Right lung (tissue), 2 donors: ENCODE measurements at regions not wholly inside any gene's neighbourhood (a gene's known extent, or its start where the extent isn't known, plus 50 kb on each side); places are given as distances from the start of the nearest gene placed in this dataset.
A peak's percentile ranks its signal among the peaks of the same experiment; 100 is the strongest.

Experiments
- DNase-seq, 2 donors: peaks; one replicate each; pipeline ENCODE4 v3.0.0-alpha.2; 2013

DNA sequence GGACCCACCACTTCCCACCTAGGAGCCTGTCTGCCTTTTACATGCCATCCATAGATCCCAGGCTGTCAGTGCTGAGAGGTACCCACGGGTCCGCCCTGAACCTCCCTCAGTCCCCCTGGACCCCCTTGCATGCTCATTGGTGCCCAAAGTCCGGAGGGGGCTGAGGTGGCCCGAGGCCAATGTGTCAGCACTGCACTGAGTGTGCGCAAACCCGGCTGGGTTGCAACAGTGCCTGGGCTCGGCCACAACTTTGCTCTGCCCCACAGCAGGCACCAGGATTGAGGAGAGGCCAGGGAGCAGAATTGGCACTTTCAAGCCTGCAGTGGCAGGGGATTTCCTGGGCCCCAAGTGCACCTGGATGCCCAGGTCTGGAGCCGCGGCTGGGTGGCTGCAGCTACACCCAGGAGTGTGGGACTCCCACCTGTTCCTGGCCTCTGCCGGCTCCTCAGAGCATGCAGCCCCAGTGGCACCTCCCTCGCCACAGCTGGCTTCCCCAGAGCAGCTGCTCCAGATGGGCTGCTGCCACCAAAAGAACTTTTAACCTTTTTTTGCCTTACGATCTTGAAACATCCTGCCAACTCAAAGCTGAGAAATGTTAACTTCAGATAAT, 837.0 kb downstream of the SLITRK6 start:
- DNase-seq: peak in 1 of 2 donors; percentile 15

DNA sequence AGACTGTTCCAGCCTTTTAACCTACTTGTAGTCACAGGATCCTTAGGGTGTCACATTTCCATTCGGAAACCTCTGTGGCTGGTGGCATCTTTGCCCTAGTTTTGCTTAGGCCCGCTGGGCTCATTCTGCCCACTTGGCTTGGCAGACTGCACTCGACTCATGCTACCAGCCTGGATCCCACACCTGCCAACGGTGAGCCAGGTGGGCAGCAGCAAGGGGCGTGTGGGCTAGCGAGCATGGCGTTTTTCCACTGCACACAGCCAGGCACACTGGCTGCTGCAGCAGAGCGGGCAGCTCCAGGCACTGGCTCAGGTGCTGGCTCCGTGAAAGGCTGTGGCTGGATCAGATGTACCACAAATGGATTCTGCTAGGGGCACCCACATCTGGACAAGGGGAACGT, 838.2 kb downstream of the SLITRK6 start:
- no peak for DNase-seq

DNA sequence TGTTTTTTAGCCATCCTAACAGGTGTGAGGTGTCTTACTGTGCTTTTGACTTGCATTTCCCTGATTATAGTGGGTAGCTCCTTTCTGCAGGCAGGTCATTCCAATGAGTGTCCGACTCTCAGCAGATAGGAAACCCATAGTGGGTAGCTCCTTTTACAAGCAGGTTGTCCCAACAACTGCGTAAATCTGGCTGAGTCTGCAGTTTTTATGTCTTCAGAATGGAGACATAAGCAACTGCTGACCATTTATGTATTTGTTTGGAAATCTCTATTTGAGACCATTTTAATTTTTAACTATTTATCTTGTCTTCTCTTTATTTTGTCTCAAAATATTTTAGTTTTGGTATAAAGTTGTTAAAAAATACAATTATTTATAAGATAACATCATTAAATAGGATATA, 839.4 kb downstream of the SLITRK6 start:
- no peak for DNase-seq

DNA sequence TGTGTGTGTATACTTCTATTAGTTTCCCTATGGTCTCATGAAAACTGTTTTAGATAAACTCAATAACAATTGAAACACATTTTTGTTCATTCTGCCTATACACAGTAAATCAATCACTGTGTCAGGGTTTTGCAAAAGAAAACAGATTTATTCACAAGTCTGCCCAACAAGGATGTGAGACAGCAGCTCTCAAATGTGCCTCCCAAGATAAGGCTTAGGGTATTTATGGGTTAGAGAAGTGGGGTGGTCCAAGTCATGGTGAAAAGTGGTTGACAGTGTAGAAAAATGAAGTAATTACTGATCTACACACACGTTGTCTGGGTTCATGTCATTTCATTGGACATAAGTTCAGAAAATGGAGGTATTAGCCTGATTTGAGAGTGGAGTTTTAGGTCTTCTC, 844.6 kb downstream of the SLITRK6 start:
- DNase-seq: no peak

DNA sequence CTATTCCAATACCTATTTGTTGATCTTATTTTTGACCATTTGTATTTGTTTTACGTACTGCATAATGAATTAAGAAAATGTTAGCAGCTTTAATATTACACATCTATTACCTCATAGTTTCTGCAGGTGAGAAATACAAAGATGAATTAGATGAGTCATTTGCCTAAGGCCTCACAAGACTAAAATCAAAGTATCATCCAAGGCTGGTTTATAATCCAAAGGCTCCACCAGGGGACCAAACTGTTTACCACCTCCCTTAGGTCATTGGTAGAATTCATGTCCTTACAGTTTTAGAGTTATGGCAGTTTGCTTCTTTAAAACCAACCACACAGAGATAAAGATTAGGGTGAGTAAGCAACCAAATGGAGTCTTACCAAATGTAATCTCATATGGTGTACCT, 848.1 kb downstream of the SLITRK6 start:
- DNase-seq: no peak

DNA sequence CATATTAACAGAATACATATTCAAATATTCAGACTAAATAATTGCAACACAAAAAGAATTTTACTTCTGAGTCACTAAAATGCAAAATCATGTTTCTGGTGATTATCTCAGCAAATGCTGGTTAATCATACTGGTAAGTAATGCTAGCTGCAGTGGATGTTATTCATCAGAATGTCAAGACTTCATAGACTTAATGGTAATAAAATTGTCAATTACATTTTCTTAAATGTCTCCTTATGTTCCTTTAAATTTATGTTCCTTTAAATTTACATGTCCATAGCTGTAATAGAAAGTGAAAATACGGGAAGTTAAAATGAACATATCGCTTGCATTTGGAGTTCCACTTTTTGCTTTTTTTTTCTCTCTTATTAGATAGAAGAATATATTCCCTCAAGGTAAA, 853.0 kb downstream of the SLITRK6 start:
- DNase-seq: no peak

DNA sequence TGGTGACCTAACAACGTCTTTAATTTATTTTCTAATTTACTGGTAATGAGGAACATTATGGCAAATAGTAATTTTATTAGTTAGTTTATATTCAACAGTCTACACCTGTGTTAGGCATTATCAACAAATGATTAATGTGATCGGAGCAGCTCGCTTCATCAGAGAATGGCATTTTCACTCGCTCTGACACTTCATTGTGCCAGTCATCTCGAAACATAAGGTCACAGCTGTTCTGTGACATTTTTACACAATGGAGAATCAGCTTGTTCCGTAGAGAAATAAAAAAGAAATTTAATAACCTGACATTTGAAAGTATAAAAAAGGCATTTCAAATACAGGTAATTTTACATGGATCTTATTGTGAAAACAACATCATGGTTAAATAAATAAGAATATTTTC, 858.4 kb downstream of the SLITRK6 start:
- DNase-seq: no peak

DNA sequence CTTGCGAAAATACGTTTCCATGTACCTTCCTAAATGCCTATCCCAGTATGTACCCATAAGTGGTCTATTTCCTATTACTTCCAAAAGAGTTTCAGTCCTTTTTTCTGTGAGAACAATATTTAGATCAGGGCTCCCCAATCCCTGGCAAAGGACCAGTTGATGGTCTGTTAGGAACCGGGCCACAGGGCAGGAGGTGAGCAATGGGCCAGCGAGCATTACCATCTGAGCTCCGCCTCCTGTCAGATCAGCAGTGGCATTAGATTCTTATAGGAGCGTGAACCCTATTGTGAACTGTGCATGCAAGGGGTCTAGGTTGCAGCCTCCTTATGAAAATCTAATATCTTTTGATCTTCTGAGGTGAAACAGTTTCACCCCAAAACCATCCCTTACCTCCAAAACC, 859.1 kb downstream of the SLITRK6 start:
- no peak for DNase-seq

DNA sequence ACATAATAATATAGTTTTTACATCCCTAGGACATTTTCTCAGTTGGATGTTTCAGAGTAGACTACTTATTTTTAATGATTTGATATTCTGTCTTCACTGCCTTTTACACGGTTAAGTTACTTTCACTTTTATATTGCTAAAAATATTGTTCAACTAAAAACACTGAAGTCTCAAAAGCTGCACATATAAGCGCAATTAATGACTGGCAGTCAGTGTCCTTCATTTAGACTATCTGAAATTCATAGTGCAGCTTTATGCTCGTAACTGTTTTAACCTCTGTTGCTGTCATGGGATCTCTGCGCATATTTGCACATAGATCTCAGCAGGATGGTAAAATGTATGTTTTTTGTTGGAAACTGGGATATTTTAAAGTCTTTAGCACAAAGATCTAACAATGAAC, 864.3 kb downstream of the SLITRK6 start:
- no peak for DNase-seq

DNA sequence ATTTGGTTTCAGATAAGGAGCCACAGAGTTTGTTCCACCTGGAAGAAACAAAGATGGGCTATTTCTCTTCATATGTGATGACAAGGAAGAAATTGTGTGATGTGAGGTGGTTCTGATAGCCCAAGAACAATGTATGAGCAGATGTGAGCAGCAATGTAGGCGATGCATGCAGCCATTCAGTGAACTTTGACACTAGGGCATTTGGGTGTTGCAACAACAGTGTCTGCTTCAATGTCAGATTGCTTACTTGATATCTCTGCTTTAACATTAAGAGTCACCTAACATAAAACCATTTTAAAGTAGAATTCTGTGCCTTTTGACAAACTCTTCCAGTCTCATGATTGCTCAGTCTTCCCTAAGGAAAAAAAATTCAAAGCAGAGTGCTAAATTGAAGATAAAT, 865.4 kb downstream of the SLITRK6 start:
- no peak for DNase-seq

DNA sequence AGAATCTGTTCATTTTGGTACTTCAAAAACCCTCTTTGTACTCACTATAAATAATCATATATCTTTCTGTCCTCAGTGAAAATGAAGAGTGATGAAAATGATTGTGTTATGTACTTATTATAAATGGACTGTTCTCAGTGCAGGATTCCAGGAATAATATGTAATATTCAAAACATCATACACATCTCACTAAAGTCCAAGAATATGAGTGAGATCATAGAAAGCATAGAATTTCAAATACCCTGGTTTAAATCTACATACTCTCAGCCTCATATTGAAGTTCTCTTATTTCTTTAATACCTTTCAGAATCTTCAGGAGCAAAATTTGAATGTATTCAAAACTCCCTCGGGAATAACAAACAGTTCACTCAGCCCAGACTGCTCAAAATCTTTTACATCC, 868.0 kb downstream of the SLITRK6 start:
- DNase-seq: no peak

DNA sequence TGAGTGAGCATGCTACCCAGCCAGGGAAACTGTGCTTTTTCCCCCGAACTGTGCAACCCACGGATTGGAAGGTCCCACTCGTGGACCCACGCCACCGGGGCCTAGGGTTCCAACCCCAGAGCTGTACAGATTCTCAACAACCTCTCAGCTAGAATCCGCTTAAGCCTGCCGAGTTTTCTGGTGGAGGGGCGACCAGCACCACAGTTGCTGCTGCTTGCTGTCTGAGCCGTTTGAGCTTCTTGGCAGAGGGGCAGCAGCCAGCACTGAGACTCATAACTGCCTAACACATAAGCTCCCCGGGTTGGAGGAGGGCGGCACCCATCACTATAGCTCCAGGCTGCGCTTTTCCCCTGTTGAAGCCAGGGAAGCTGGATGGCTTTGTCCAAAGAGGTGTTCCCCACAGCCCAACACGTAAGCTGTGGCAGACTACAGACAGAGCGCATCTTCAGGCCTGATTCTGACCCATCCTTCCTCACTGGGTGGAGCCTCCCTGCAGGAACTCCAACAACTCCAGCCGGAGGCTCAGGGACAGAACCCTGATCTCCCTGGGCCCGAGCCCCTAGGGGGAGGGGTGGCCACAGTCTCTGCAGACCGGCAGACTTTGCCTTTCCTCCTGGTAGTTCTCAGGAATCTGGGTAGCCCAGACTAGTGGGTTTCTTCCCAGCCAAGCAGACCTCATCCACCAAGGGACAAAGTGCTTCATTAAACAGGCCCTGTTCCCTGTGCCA, 871.6 kb downstream of the SLITRK6 start:
- no peak for DNase-seq

DNA sequence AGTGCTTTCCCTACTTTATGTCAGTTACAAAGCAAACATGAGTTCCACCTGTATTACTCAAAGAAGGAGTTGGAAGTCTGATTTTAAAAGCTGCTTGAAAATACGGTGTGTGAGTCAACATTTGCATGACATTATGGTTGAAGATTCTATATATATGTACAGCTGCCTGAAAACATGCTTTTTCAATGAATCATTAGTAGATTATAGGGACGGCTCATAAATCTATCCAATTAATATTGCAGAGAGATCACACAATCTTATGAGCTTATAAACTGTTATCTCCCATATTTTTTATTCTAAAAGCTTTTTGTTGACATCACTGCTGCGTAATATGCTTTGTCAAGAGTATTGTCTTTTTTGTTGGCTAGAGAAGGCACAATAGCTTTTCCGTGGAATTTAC, 873.8 kb downstream of the SLITRK6 start:
- DNase-seq: no peak

DNA sequence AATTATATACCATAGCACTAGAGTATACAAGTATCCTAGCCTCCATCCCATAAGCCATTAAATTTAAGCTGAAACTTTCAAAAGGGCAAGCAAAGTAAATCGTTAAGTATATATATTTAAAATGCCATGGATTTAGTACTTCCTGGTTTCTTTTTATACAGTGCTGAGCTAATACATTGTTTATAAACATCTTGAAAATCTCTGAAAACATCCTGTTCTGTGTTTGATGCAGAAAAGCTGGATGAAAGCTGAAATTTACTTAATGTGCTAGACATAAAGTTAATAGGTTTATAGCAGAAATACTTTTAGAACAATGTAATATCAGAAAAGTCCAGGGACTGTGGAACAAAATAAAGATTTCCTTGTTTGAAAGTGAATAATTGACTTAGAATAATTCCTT, 875.4 kb downstream of the SLITRK6 start:
- DNase-seq: no peak

DNA sequence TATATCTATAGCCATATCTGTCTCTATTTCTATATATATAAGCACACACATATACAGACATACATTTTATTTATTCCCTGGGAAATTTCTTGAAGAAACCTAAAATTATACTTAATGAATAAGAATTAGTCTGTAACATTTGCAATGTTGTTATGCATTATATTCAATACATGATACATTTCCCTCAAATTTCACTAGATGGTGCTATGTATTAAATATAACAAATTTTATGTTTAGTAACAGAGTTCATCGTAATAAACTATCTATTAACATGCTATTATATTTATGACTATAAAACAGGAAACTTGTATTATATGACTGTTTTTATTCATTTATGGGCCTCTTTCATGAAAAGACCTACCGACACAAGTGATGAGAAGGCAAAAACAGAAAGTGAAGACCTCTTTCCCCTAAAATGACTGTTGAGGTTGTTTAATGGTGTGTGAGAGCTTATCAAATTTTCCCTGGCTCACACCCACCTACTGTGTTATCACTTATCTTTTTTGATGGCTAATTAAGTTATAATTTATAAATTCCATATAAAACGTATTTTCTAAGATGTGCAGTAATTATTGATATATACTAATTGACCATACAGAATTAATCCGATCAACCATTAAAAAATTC, 881.9 kb downstream of the SLITRK6 start:
- DNase-seq: peak in 1 of 2 donors; percentile 11

DNA sequence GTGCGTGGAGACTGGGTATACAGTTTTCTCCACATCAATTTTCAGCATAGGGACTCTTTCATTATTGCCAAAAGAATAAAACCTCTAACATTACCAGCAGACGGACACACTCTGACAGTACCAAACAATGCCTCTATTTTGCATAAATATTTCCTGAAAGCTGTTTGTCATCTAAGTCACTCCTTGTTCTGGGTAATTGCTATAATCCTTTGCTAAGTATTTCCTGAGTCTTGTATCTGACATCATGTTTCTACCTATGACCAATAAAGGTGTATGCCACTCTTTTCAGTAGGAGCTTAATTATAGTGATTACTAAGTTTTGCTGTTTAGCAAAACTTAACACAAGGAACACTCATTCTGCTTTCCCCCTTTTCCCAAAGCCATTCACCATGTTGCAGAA, 886.5 kb downstream of the SLITRK6 start:
- no peak for DNase-seq

DNA sequence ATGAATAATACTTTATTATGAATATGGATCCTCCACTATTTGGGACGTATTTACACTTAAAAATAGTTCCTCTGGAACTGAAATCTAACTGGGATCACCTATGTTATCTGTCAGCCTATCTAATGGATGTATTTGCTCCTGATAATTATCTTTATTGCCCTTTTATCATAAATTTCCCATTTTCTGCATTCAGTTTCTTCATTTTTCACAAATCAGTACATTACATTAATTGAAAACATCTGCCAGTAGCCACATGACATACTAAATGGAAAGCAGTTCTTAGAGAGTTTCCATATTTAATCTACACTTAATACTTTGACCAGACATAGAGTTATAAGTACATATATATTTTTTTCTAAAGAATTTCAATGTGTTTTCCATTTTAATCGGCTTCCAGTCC, 888.8 kb downstream of the SLITRK6 start:
- no peak for DNase-seq

DNA sequence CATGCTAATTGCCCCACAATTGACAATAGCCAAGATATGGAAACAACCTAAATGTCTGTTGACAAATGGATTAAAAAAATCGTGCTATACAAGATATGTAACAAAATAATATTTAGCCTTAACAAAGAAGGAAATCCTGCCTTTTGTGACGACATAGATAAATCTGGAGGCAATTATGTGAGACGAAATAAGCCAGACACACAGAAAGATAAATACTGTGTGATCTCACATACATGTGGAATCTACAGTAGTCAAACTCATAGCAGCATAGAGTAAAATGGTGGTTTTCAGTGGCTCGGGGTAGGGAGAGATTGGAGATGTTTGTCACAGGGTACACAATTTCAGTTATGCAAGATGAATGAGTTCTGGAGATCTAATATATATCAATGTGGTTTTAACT, 895.8 kb downstream of the SLITRK6 start:
- no peak for DNase-seq

DNA sequence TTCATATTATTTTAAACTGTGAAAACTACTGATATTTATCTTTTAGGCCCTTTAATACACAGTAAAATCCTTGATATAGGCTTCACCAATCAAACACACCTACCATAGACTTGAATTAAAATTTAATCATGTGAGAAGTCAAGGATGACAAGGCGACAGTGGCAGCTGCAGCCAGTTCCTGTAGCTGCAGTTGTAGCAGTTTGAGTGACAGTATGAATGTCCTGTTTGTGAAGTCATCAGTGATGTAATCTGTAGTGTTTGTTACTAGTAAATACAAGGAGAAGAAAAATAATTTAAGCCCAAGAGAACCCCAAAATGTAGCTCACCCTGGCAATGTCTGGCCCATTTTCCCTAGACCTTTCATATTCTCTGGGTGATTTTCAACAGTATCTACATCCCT, 897.0 kb downstream of the SLITRK6 start:
- DNase-seq: no peak

DNA sequence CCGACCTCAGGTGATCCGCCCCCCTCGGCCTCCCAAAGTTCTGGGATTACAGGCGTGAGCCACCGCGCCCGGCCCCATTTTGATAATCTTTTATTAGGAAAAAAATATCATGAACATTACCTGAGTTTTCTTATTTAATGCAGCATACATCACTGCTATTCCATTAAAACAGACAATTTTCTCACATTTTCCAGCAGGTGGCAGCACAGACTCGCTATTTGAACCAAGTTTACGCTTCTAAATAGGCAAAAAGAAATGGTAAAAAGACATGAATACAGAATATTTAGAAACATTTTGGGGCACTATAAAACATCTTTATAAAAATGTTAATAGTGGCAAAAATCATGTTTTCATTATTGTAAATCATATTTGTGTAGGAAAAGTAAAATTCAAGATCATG, 903.1 kb downstream of the SLITRK6 start:
- peak; percentile 39 to 59 for DNase-seq

DNA sequence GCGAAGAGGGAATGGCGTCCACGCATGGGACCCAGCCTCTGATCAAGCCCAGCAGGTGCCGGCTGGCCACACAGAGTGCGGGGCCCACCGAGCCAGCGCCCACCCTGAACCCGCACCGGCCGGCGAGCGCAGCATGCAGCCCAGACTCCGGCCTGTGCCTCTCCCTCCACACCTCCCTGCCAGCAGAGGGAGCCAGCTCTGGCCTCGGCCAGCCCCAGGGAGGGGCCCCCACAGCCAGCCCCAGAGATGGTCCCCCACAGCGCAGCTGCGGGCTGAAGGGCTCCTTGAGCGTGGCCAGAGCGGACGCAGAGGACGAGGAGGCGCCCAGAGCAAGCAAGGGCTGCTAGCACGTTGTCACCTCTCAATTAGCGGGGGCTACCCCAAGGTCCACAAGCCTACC, 904.5 kb downstream of the SLITRK6 start:
- DNase-seq: no peak

DNA sequence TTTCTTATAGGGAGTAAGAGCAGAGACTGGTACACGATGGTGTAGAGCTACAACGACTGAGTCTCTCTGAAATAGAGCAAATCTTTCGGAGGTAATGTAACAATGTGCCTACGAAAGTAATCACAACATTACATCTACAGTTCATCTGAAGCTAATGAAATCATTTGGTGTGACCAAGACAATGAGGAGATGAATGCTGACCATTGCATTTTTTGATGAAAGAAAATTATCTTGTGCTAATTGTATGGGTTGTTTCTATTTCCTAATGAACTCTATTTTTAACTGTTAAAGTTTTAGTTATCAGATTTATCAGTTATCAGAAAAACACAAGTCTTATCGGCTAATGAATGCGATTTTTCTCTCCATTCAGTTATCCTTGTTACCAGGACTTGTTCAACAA, 913.4 kb downstream of the SLITRK6 start:
- no peak for DNase-seq

DNA sequence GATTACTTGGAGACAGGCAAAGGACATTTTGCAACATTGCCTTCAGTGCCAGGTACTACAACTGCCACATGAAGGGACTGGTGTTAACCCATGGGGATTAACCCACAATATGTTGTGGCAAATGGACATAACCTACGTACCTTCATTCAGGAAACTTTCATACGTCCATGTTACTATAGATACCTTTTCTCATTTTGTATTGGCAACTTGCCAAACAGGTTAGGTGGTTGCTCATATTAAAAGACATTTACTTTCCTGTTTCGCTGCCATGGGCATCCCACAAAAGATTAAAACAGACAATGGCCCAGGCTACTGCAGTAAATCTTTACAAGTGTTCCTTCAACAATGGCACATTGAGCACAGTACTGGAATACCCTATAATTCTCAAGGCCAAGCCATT, 925.3 kb downstream of the SLITRK6 start:
- no peak for DNase-seq

DNA sequence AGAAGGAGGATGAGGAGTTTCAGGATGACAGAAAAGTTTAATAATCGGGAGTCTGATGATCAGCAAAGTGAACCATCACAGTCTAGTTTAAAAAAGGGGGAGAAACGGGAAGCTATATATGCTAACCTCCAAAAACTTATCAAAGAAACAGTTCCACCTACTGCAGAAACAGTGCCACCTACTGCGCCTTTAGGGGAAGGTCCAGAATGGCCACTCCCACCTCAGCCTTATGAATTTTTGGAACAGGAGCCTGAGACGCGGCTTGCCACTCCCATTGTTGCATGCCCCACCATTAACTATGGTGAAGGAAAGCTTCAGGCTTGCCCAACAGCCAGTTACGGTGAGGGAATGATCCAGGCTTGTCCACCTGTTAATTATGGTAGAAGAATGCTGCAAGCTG, 929.0 kb downstream of the SLITRK6 start:
- DNase-seq: no peak
